HepG2 (cell line): ENCODE measurements at regions not wholly inside any gene's neighbourhood (a gene's known extent, or its start where the extent isn't known, plus 50 kb on each side); places are given as distances from the start of the nearest gene placed in this dataset.

Source experiments
- ATAC-seq: fragments of 200-7000 bp; cut with Tn5 transposase; 3 replicates; pipeline ENCODE4 v1.9.1; 2020; ENCODE audit warnings: mild to moderate bottlenecking, moderate library complexity
- BruUV-seq: library from RNA; stranded (reverse); fragments of 400-500 nt; replicated peaks from 2 replicates; lab custom pipeline; 2021; lab: Mats Ljungman, UMichigan
- CTCF ChIA-PET: fragments of 300-600 bp; formaldehyde crosslinking; extraction: SDS; loops from one replicate; lab custom pipeline; 2021; ENCODE audit warnings: low total read pairs, inconsistent platforms, low intra/inter-chr PET ratio; lab: Yijun Ruan, JAX
- POLR2A ChIA-PET: fragments of 350-600 bp; sonication (Branson Sonifier 250); formaldehyde crosslinking; loops from one replicate; lab custom pipeline; 2020; ENCODE audit warnings: antibody characterized with exemption, inconsistent platforms; lab: Yijun Ruan, JAX
- DNase-seq: peaks from one replicate; pipeline ENCODE4 v3.0.0-alpha.2; 2015; ENCODE audit warnings: low spot score
- FAIRE-seq: peaks from 3 replicates; lab custom pipeline; 2011; peaks lifted over from hg19 to GRCh38; lab: Jason Lieb, UNC
- H2AFZ ChIP-seq: one replicate; pipeline ENCODE4 v1.6.1; 2011; ENCODE audit warnings: low read length, inconsistent platforms
- H3K27ac ChIP-seq: fragments of 300-600 bp; 3 replicates; pipeline ENCODE4 v1.8.0; 2011; ENCODE audit warnings: mixed run types, mild to moderate bottlenecking, mixed read lengths, low read length, inconsistent platforms; ENCODE audit not compliant: insufficient read depth; ENCODE audit errors: extremely low read length
- H3K27me3 ChIP-seq, 2 experiments: fragments of 200-600 bp in 1 of 2; 2 replicates in 1 of 2; 3 replicates in 1 of 2; pipeline versions ENCODE4 v1.6.0 to v1.8.0; 2011; ENCODE audit warnings: low read length in 2 of 2, mild to moderate bottlenecking in 2 of 2, moderate library complexity in 2 of 2, inconsistent platforms in 1 of 2; ENCODE audit not compliant: insufficient read depth in 2 of 2, control insufficient read depth in 1 of 2
- H3K36me3 ChIP-seq, 2 experiments: fragments of 200-600 bp in 1 of 2; replicated peaks in 1 of 2; 2 replicates in 1 of 2; 3 replicates in 1 of 2; pipeline versions ENCODE4 v1.5.1 to v1.8.0; 2011; ENCODE audit warnings: low read length in 2 of 2, inconsistent platforms in 1 of 2; ENCODE audit not compliant: insufficient read depth in 2 of 2, control insufficient read depth in 1 of 2
- H3K4me1 ChIP-seq: 2 replicates; pipeline ENCODE4 v1.5.1; 2012; ENCODE audit warnings: low read length, inconsistent platforms; ENCODE audit not compliant: insufficient read depth
- H3K4me2 ChIP-seq: 2 replicates; pipeline ENCODE4 v1.6.0; 2011; ENCODE audit warnings: low read depth, low read length, inconsistent platforms
- H3K4me3 ChIP-seq, 3 experiments: fragments of 200-600 bp in 1 of 3; sonication (generic), shearing (Covaris generic) in 1 of 3; replicated peaks in 1 of 3; 2 replicates each; pipeline ENCODE4 v1.5.1; 2011 to 2016; ENCODE audit warnings: low read length in 3 of 3, inconsistent platforms in 2 of 3, low read depth in 2 of 3, mild to moderate bottlenecking in 2 of 3, control low read depth in 1 of 3, mixed read lengths in 1 of 3; ENCODE audit not compliant: insufficient read depth in 1 of 3
- H3K79me2 ChIP-seq: one replicate; pipeline ENCODE4 v1.6.1; 2011; ENCODE audit warnings: low read length, inconsistent platforms; ENCODE audit not compliant: insufficient read depth
- H3K9ac ChIP-seq: 2 replicates; pipeline ENCODE4 v1.6.0; 2011; ENCODE audit warnings: mild to moderate bottlenecking, low read depth, low read length, inconsistent platforms; ENCODE audit not compliant: insufficient read depth
- H3K9me3 ChIP-seq: 2 replicates; pipeline ENCODE4 v1.5.1; 2012; ENCODE audit warnings: mild to moderate bottlenecking, low read length
- H4K20me1 ChIP-seq: 2 replicates; pipeline ENCODE4 v1.6.0; 2011; ENCODE audit warnings: inconsistent platforms, mild to moderate bottlenecking, low read length, moderate library complexity; ENCODE audit not compliant: insufficient read depth
- BHLHE40 ChIP-seq: IDR thresholded peaks from 2 replicates; pipeline ENCODE4 v1.6.1; 2011; ENCODE audit warnings: low read length, improper control_type of control experiment
- EP300 ChIP-seq, 3 experiments: sonication (generic) in 1 of 3; formaldehyde crosslinking in 1 of 3; IDR thresholded peaks; 2 replicates each; pipeline versions ENCODE4 v1.5.1 to v1.6.1; 2011 to 2020; ENCODE audit warnings: low read depth in 2 of 3, low read length in 2 of 3, borderline replicate concordance in 1 of 3, improper control_type of control experiment in 1 of 3, mild to moderate bottlenecking in 1 of 3, missing genetic modification reagents in 1 of 3, moderate library complexity in 1 of 3
- JDP2 ChIP-seq: sonication (generic); formaldehyde crosslinking; IDR thresholded peaks from 2 replicates; pipeline ENCODE4 v1.8.1; 2022; ENCODE audit warnings: missing genetic modification reagents, borderline replicate concordance
- KDM5A ChIP-seq: fragments of 200-600 bp; sonication (generic); IDR thresholded peaks from 2 replicates; pipeline ENCODE4 v1.7.0; 2018; ENCODE audit warnings: antibody characterized with exemption, mild to moderate bottlenecking, low read length, borderline replicate concordance
- MATR3 ChIP-seq: sonication (generic); formaldehyde crosslinking; IDR thresholded peaks from 2 replicates; pipeline ENCODE4 v1.4.0; 2020; ENCODE audit warnings: missing genetic modification reagents
- RBFOX2 ChIP-seq: fragments of 200-400 bp; formaldehyde crosslinking; IDR thresholded peaks from 2 replicates; pipeline ENCODE4 v1.6.1; 2017; ENCODE audit warnings: low read depth, mild to moderate bottlenecking, low read length
- SALL2 ChIP-seq: sonication (generic); formaldehyde crosslinking; IDR thresholded peaks from 2 replicates; pipeline ENCODE4 v1.8.1; 2023; ENCODE audit warnings: mild to moderate bottlenecking, missing genetic modification reagents, inconsistent platforms
- ZNF121 ChIP-seq: sonication (generic); formaldehyde crosslinking; IDR thresholded peaks from 2 replicates; pipeline ENCODE4 v1.5.0; 2020; ENCODE audit warnings: mild to moderate bottlenecking, missing genetic modification reagents
- ZNF292 ChIP-seq: sonication (generic); formaldehyde crosslinking; IDR thresholded peaks from 2 replicates; pipeline ENCODE4 v1.8.1; 2022; ENCODE audit warnings: mild to moderate bottlenecking, low read depth, missing genetic modification reagents, borderline replicate concordance
- ZNF652 ChIP-seq: IDR thresholded peaks from 2 replicates; pipeline ENCODE4 v1.6.1; 2016; ENCODE audit warnings: low read depth, borderline replicate concordance
- ZNF83 ChIP-seq: sonication (generic); formaldehyde crosslinking; IDR thresholded peaks from 2 replicates; pipeline ENCODE4 v1.4.0; 2020; ENCODE audit warnings: missing genetic modification reagents, mild to moderate bottlenecking, borderline replicate concordance
- WGBS: methylation state at CpG from one replicate; pipeline ENCODE4 v1.1.6; 2017; ENCODE audit warnings: low lambda C conversion rate; 5-methylcytosine and 5-hydroxymethylcytosine counted together
- in situ Hi-C: cut with HindIII; loops from 2 replicates; pipeline ENCODE4 v1.10.0; 2017; ENCODE audit warnings: low pct_unique_long_range_greater_than_20kb; ENCODE audit not compliant: extremely low pct_ligation_motif_present
- intact Hi-C: fragments of 100-400 bp; cut with micrococcal nuclease; formaldehyde crosslinking; loops from one replicate; pipeline ENCODE4 v1.10.0; 2022; ENCODE audit not compliant: unreplicated experiment
- TF ChIP-seq, protein P1 (sequence below): sonication (generic); formaldehyde crosslinking; IDR thresholded peaks from 2 replicates; pipeline ENCODE4 v1.4.0; 2020; ENCODE audit warnings: missing genetic modification reagents, mild to moderate bottlenecking, borderline replicate concordance
- TF ChIP-seq, protein P2 (sequence below): sonication (generic); formaldehyde crosslinking; IDR thresholded peaks from 2 replicates; pipeline ENCODE4 v1.4.0; 2020; ENCODE audit warnings: missing genetic modification reagents
- TF ChIP-seq, protein P3 (sequence below): sonication (generic); formaldehyde crosslinking; IDR thresholded peaks from 2 replicates; pipeline ENCODE4 v1.4.0; 2020; ENCODE audit warnings: missing genetic modification reagents

DNA sequence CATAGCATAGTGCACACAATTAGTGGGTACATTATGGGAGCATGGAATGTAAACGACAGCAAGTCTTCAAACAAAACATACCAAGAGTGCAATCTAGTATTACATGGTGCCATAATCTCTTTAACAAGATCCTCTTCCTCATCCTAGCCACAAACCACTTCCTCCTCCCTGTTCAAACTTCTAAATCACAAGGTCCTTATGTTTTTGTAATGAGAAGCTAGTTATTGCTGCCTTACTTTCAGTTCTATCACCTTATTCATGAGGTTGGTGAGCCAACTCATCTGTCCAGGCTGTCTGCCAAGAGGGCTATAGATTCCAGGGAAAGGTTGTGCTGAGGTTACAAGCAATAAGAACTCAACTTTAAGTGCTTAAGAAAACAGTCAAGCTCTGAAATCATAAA is 195.4 kb upstream of the ARHGAP20 start:
- ATAC-seq (no peak), DNase-seq (no peak), FAIRE-seq (no peak)
- no peak overlapping the region for H2AFZ ChIP-seq
- H3K4me2 ChIP-seq: no peak overlapping the region
- H3K36me3 ChIP-seq: no peaks in the 10 kb centered on the region
- ChIA-PET CTCF (no interaction called here), POLR2A (no interaction called here)
- TF ChIP-seq MATR3 (CRISPR knock-in tag) (no peak), ZNF652 (CRISPR knock-in tag) (no peak), JDP2 (CRISPR knock-in tag) (no peak), ZNF121 (CRISPR knock-in tag) (no peak), RBFOX2 (no peak), BHLHE40 (no peak), SALL2 (CRISPR knock-in tag) (no peak), ZNF292 (CRISPR knock-in tag) (no peak), ZNF83 (CRISPR knock-in tag) (no peak)
- H3K79me2 ChIP-seq: no peaks in the 10 kb centered on the region
- peaks cover 0 to 13% of the 10 kb centered on the region in 2 experiments; a peak in 3 of 5 replicates for H3K27me3 ChIP-seq
- no peaks in the 10 kb centered on the region for H4K20me1 ChIP-seq
- no peak overlapping the region for H3K9ac ChIP-seq
- H3K4me3 ChIP-seq: no peak overlapping the region
- intact Hi-C loops: no loop called here
- WGBS: 0% methylated on average over 1 of the region's 1 CpG
- H3K27ac ChIP-seq: no peak overlapping the region
- H3K4me1 ChIP-seq: no peaks in the 10 kb centered on the region
- no peaks in the 10 kb centered on the region for H3K9me3 ChIP-seq
- no TSS peak for BruUV-seq
- in situ Hi-C loops: no loop called here

DNA sequence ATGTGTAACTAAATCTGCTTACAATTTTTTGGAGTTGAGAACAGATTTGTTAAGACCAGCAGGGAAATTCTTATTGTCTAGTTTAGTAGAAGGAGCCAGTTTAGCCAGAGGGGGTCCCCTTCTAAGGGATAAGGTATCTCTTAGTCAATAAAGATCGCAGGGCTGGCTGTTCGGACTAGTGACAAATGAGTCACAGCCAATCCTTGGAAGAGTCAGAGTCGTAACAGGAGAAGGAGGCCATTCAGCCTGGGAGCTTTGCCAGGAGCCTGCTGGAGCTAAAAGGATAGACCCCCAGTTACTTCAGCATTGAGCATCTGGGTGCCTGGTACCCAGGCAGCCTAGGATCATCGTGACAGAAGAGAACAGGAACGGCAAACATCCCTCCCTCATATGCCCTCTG is 191.6 kb upstream of the ARHGAP20 start:
- no peak overlapping the region for H3K27ac ChIP-seq
- no peaks in the 10 kb centered on the region for H3K4me1 ChIP-seq
- FAIRE-seq: no peak
- no peak overlapping the region for H3K4me2 ChIP-seq
- 2% methylated on average over 5 of the region's 5 CpGs for WGBS
- H3K4me3 ChIP-seq: no peak overlapping the region
- H2AFZ ChIP-seq: no peak overlapping the region
- DNase-seq: no peak
- in situ Hi-C loops (no loop called here), intact Hi-C loops (no loop called here)
- no peak for ATAC-seq
- no peaks in the 10 kb centered on the region for H3K79me2 ChIP-seq
- ChIA-PET CTCF (no interaction called here), POLR2A (no interaction called here)
- no TSS peak for BruUV-seq
- H3K27me3 ChIP-seq: peaks cover 0 to 5% of the 10 kb centered on the region in 2 experiments; a peak in 2 of 5 replicates
- H3K9me3 ChIP-seq: no peaks in the 10 kb centered on the region
- no peaks in the 10 kb centered on the region for H4K20me1 ChIP-seq
- no peak overlapping the region for H3K9ac ChIP-seq
- H3K36me3 ChIP-seq: no peaks in the 10 kb centered on the region
- TF ChIP-seq, protein P1, sequence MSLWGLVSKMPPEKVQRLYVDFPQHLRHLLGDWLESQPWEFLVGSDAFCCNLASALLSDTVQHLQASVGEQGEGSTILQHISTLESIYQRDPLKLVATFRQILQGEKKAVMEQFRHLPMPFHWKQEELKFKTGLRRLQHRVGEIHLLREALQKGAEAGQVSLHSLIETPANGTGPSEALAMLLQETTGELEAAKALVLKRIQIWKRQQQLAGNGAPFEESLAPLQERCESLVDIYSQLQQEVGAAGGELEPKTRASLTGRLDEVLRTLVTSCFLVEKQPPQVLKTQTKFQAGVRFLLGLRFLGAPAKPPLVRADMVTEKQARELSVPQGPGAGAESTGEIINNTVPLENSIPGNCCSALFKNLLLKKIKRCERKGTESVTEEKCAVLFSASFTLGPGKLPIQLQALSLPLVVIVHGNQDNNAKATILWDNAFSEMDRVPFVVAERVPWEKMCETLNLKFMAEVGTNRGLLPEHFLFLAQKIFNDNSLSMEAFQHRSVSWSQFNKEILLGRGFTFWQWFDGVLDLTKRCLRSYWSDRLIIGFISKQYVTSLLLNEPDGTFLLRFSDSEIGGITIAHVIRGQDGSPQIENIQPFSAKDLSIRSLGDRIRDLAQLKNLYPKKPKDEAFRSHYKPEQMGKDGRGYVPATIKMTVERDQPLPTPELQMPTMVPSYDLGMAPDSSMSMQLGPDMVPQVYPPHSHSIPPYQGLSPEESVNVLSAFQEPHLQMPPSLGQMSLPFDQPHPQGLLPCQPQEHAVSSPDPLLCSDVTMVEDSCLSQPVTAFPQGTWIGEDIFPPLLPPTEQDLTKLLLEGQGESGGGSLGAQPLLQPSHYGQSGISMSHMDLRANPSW (CRISPR knock-in tag): no peak
- TF ChIP-seq KDM5A (no peak), EP300 (IDR thresholded peaks at IDR 0.05; ENCODE audit: low read depth in 2 of 2, low read length in 2 of 2) (no peak), EP300 (CRISPR knock-in tag; IDR thresholded peaks at IDR 0.05; ENCODE audit: borderline replicate concordance) (no peak)
- TF ChIP-seq, protein P2, sequence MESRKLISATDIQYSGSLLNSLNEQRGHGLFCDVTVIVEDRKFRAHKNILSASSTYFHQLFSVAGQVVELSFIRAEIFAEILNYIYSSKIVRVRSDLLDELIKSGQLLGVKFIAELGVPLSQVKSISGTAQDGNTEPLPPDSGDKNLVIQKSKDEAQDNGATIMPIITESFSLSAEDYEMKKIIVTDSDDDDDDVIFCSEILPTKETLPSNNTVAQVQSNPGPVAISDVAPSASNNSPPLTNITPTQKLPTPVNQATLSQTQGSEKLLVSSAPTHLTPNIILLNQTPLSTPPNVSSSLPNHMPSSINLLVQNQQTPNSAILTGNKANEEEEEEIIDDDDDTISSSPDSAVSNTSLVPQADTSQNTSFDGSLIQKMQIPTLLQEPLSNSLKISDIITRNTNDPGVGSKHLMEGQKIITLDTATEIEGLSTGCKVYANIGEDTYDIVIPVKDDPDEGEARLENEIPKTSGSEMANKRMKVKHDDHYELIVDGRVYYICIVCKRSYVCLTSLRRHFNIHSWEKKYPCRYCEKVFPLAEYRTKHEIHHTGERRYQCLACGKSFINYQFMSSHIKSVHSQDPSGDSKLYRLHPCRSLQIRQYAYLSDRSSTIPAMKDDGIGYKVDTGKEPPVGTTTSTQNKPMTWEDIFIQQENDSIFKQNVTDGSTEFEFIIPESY (CRISPR knock-in tag): no peak
- TF ChIP-seq, protein P3, sequence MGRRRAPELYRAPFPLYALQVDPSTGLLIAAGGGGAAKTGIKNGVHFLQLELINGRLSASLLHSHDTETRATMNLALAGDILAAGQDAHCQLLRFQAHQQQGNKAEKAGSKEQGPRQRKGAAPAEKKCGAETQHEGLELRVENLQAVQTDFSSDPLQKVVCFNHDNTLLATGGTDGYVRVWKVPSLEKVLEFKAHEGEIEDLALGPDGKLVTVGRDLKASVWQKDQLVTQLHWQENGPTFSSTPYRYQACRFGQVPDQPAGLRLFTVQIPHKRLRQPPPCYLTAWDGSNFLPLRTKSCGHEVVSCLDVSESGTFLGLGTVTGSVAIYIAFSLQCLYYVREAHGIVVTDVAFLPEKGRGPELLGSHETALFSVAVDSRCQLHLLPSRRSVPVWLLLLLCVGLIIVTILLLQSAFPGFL (CRISPR knock-in tag): no peak
